ENCODE measurements at regions not wholly inside any gene's neighbourhood (a gene's known extent, or its start where the extent isn't known, plus 50 kb on each side); places are given as distances from the start of the nearest gene placed in this dataset.

- Histone ChIP-seq H4K20me1 (ENCODE audit: insufficient read depth) (no peaks in the 10 kb centered on the region), H2AFZ (ENCODE audit: low read depth, low read length) (no peak overlapping the region), H3K9me2 (ENCODE audit: insufficient read depth, low read length) (no peaks in the 10 kb centered on the region), H3K4me2 (ENCODE audit: low read length) (no peak overlapping the region), H3K36me3 (ENCODE audit: insufficient read depth, low read length) (no peaks in the 10 kb centered on the region), H3K9ac (ENCODE audit: low read length) (no peak overlapping the region), H3K79me2 (replicated peaks; ENCODE audit: insufficient read depth, low read length) (no peaks in the 10 kb centered on the region), H3K4me3 (ENCODE audit: low read length) (no peak overlapping the region), H3K9me3 (ENCODE audit: low read length) (no peaks in the 10 kb centered on the region), H3F3A (ENCODE audit: insufficient read depth, low read length, poor library complexity, severe bottlenecking) (no peaks in the 10 kb centered on the region), H3K27me3 (ENCODE audit: insufficient read depth, low read depth, low read length) (no peaks in the 10 kb centered on the region), H3K27ac (ENCODE audit: low read length) (no peak overlapping the region)
- no peak for TF ChIP-seq REST (IDR thresholded peaks at IDR 0.05; ENCODE audit: borderline replicate concordance)
These were observed 219.4 kb downstream of the DUSP10 start for GRCh38 chr1:221522529-221522940.

- no peaks in the 10 kb centered on the region for H3K9me2 ChIP-seq (ENCODE audit: insufficient read depth, low read length)
- H3K4me3 ChIP-seq (ENCODE audit: low read length), result no peak overlapping the region
- no peaks in the 10 kb centered on the region for H3F3A ChIP-seq (ENCODE audit: insufficient read depth, low read length, poor library complexity, severe bottlenecking)
- no peak overlapping the region for H3K27ac ChIP-seq (ENCODE audit: low read length)
- H4K20me1 ChIP-seq (ENCODE audit: insufficient read depth), result no peaks in the 10 kb centered on the region
- no peak overlapping the region for H2AFZ ChIP-seq (ENCODE audit: low read depth, low read length)
- no peak overlapping the region for H3K4me2 ChIP-seq (ENCODE audit: low read length)
- no peaks in the 10 kb centered on the region for H3K36me3 ChIP-seq (ENCODE audit: insufficient read depth, low read length)
- no peak for TF ChIP-seq EZH2 (IDR thresholded peaks at IDR 0.05; ENCODE audit: borderline replicate concordance, insufficient read depth, low read length, poor library complexity, severe bottlenecking)
- TF ChIP-seq EP300 (conservative IDR thresholded peaks at IDR 0.05; ENCODE audit: poor library complexity, severe bottlenecking), result no peak
- H3K9me3 ChIP-seq (ENCODE audit: low read length), result no peaks in the 10 kb centered on the region
- H3K9ac ChIP-seq (ENCODE audit: low read length), result no peak overlapping the region
- no peaks in the 10 kb centered on the region for H3K27me3 ChIP-seq (ENCODE audit: insufficient read depth, low read depth, low read length)
- no peaks in the 10 kb centered on the region for H3K79me2 ChIP-seq (replicated peaks; ENCODE audit: insufficient read depth, low read length)
These were observed 216.1 kb downstream of the DUSP10 start for GRCh38 chr1:221525749-221526148.

GRCh38 chr1:221527302-221527701 is 214.6 kb downstream of the DUSP10 start:
- Histone ChIP-seq H3K9me3 (ENCODE audit: low read length) (no peaks in the 10 kb centered on the region), H3F3A (ENCODE audit: insufficient read depth, low read length, poor library complexity, severe bottlenecking) (no peaks in the 10 kb centered on the region), H3K9me2 (ENCODE audit: insufficient read depth, low read length) (no peaks in the 10 kb centered on the region), H2AFZ (ENCODE audit: low read depth, low read length) (no peak overlapping the region), H3K4me3 (ENCODE audit: low read length) (no peak overlapping the region), H3K27me3 (ENCODE audit: insufficient read depth, low read depth, low read length) (no peaks in the 10 kb centered on the region), H3K36me3 (ENCODE audit: insufficient read depth, low read length) (no peaks in the 10 kb centered on the region), H3K9ac (ENCODE audit: low read length) (no peak overlapping the region), H3K4me2 (ENCODE audit: low read length) (no peak overlapping the region), H3K27ac (ENCODE audit: low read length) (no peak overlapping the region), H3K79me2 (replicated peaks; ENCODE audit: insufficient read depth, low read length) (no peaks in the 10 kb centered on the region), H4K20me1 (ENCODE audit: insufficient read depth) (no peaks in the 10 kb centered on the region)
- TF ChIP-seq TAF1 (IDR thresholded peaks at IDR 0.05; ENCODE audit: low read depth) (no peak), POLR2AphosphoS5 (IDR thresholded peaks at IDR 0.05) (no peak), MXI1 (conservative IDR thresholded peaks at IDR 0.05; ENCODE audit: poor library complexity, severe bottlenecking) (no peak), EP300 (conservative IDR thresholded peaks at IDR 0.05; ENCODE audit: poor library complexity, severe bottlenecking) (no peak), EZH2 (IDR thresholded peaks at IDR 0.05; ENCODE audit: borderline replicate concordance, insufficient read depth, low read length, poor library complexity, severe bottlenecking) (no peak)
- TF ChIP-seq, protein P1, sequence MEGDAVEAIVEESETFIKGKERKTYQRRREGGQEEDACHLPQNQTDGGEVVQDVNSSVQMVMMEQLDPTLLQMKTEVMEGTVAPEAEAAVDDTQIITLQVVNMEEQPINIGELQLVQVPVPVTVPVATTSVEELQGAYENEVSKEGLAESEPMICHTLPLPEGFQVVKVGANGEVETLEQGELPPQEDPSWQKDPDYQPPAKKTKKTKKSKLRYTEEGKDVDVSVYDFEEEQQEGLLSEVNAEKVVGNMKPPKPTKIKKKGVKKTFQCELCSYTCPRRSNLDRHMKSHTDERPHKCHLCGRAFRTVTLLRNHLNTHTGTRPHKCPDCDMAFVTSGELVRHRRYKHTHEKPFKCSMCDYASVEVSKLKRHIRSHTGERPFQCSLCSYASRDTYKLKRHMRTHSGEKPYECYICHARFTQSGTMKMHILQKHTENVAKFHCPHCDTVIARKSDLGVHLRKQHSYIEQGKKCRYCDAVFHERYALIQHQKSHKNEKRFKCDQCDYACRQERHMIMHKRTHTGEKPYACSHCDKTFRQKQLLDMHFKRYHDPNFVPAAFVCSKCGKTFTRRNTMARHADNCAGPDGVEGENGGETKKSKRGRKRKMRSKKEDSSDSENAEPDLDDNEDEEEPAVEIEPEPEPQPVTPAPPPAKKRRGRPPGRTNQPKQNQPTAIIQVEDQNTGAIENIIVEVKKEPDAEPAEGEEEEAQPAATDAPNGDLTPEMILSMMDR (IDR thresholded peaks at IDR 0.05; ENCODE audit: poor library complexity, severe bottlenecking), result no peak
